CD4-positive, alpha-beta memory T cell (primary cell): ENCODE measurements at regions not wholly inside any gene's neighbourhood (a gene's known extent, or its start where the extent isn't known, plus 50 kb on each side); places are given as distances from the start of the nearest gene placed in this dataset.

Experiments used
- CTCF ChIA-PET: fragments of 350-600 bp; sonication (Branson Sonifier 250); formaldehyde crosslinking; loops from one replicate; lab custom pipeline; 2021; ENCODE audit warnings: inconsistent platforms; ENCODE audit not compliant: partially characterized antibody; lab: Charles Lee
- POLR2A ChIA-PET: fragments of 350-600 bp; sonication (Branson Sonifier 250); formaldehyde crosslinking; loops from one replicate; lab custom pipeline; 2021; ENCODE audit not compliant: partially characterized antibody; lab: Charles Lee
- DNase-seq, 5 donors: peaks; one replicate each; pipeline versions ENCODE4 v3.0.0 to v3.0.0-alpha.2; 2020 to 2022; ENCODE audit warnings: mixed read lengths in 1 of 5
- H3K27ac ChIP-seq: one replicate; pipeline ENCODE4 v1.7.0; 2013; ENCODE audit warnings: low read depth, low read length
- H3K27me3 ChIP-seq: 2 replicates; pipeline ENCODE4 v1.7.0; 2013; ENCODE audit warnings: mild to moderate bottlenecking, low read length, moderate library complexity; ENCODE audit not compliant: insufficient read depth
- H3K36me3 ChIP-seq: 2 replicates; pipeline ENCODE4 v1.7.0; 2013; ENCODE audit warnings: mild to moderate bottlenecking, low read length, moderate library complexity; ENCODE audit not compliant: insufficient read depth
- H3K4me1 ChIP-seq: 2 replicates; pipeline ENCODE4 v1.7.0; 2013; ENCODE audit warnings: mild to moderate bottlenecking, low read length, moderate library complexity; ENCODE audit not compliant: insufficient read depth
- H3K4me3 ChIP-seq, 2 donors: one replicate each; pipeline ENCODE4 v1.7.0; 2013; ENCODE audit warnings: low read length in 2 of 2, mild to moderate bottlenecking in 1 of 2
- H3K9me3 ChIP-seq, 2 donors: one replicate each; pipeline ENCODE4 v1.7.0; 2013; ENCODE audit warnings: low read length in 2 of 2, control low read depth in 1 of 2; ENCODE audit not compliant: control insufficient read depth in 1 of 2
- H3K27ac Mint-ChIP-seq, 7 donors: one replicate each; pipeline ENCODE4 v1.8.0; 2020 to 2021; ENCODE audit warnings: mixed read lengths in 7 of 7, mild to moderate bottlenecking in 6 of 7, inconsistent platforms in 3 of 7, moderate library complexity in 3 of 7
- H3K27me3 Mint-ChIP-seq, 2 donors: one replicate each; pipeline ENCODE4 v1.8.0; 2020 to 2021; ENCODE audit warnings: mixed read lengths in 2 of 2
- H3K36me3 Mint-ChIP-seq, 2 donors: one replicate each; pipeline ENCODE4 v1.8.0; 2020 to 2021; ENCODE audit warnings: mixed read lengths in 2 of 2, inconsistent platforms in 1 of 2, mild to moderate bottlenecking in 1 of 2
- H3K4me1 Mint-ChIP-seq, 4 donors: one replicate each; pipeline ENCODE4 v1.8.0; 2020 to 2021; ENCODE audit warnings: mixed read lengths in 4 of 4, mild to moderate bottlenecking in 1 of 4
- H3K4me3 Mint-ChIP-seq, 8 donors: one replicate each; pipeline ENCODE4 v1.8.0; 2020 to 2021; ENCODE audit warnings: mixed read lengths in 8 of 8, mild to moderate bottlenecking in 7 of 8, moderate library complexity in 6 of 8, inconsistent platforms in 3 of 8
- H3K9me3 Mint-ChIP-seq, 8 donors: one replicate each; pipeline ENCODE4 v1.8.0; 2020 to 2021; ENCODE audit warnings: mixed read lengths in 8 of 8, mild to moderate bottlenecking in 5 of 8, inconsistent platforms in 3 of 8, moderate library complexity in 1 of 8
- intact Hi-C: fragments of 100-400 bp; cut with micrococcal nuclease; formaldehyde crosslinking; loops from one replicate; pipeline ENCODE4 v1.15.1; 2023

GRCh38 chr18:60200558-60200957 is 172.0 kb downstream of the MC4R start:
- H3K27ac Mint-ChIP-seq = no peak overlapping the region
- ChIA-PET POLR2A (no interaction called here), CTCF (no interaction called here)

DNA sequence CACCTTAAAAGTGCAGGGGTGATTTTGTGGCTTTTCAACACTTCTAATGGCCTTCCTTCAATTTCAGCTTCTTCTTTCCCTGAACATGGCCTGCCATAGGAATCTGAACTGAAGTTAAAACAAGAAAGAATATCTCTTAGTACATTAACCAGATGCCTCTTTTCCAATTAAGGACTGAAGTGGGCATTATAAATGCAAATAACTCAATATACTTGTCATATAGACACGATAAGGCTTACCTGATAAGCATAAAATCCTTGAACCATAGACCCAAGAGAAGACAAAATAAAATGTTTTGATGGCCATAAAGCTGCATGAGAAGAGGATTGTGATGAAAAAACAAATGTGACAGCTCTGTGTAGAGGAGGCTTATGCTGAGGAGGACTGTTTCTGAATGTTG is 173.1 kb downstream of the MC4R start:
- intact Hi-C loops = no loop called here
- no peak for DNase-seq
- Mint-ChIP-seq H3K27ac (no peak overlapping the region), H3K36me3 (no peaks in the 10 kb centered on the region), H3K9me3 (peaks cover 0 to 3% (median 0%) of the 10 kb centered on the region in 8 donors), H3K4me3 (no peak overlapping the region), H3K4me1 (no peaks in the 10 kb centered on the region), H3K27me3 (peaks cover 0 to 2% of the 10 kb centered on the region in 2 donors)
- no peaks in the 10 kb centered on the region for H3K36me3 ChIP-seq
- H3K4me3 ChIP-seq = no peak overlapping the region
- H3K27me3 ChIP-seq = no peaks in the 10 kb centered on the region
- no peak overlapping the region for H3K27ac ChIP-seq
- no peaks in the 10 kb centered on the region for H3K9me3 ChIP-seq
- POLR2A ChIA-PET = no interaction called here
- CTCF ChIA-PET = no interaction called here
- H3K4me1 ChIP-seq = no peaks in the 10 kb centered on the region

More at GRCh38 chr18:60200558-60200957, 172.0 kb downstream of the MC4R start:
- peaks cover 0 to 3% (median 0%) of the 10 kb centered on the region in 8 donors for H3K9me3 Mint-ChIP-seq
- no peaks in the 10 kb centered on the region for H3K36me3 ChIP-seq
- no peak overlapping the region for H3K27ac ChIP-seq
- no peak overlapping the region for H3K4me3 Mint-ChIP-seq
- H3K27me3 Mint-ChIP-seq = peaks cover 0 to 2% of the 10 kb centered on the region in 2 donors
- no peaks in the 10 kb centered on the region for H3K27me3 ChIP-seq
- no peaks in the 10 kb centered on the region for H3K4me1 Mint-ChIP-seq
- no peaks in the 10 kb centered on the region for H3K9me3 ChIP-seq
- no peak for DNase-seq
- H3K4me1 ChIP-seq = no peaks in the 10 kb centered on the region
- no peak overlapping the region for H3K4me3 ChIP-seq
- intact Hi-C loops = no loop called here
- H3K36me3 Mint-ChIP-seq = no peaks in the 10 kb centered on the region

- H3K27me3 Mint-ChIP-seq = no peaks in the 10 kb centered on the region
- Histone ChIP-seq H3K4me3 (no peak overlapping the region), H3K9me3 (no peaks in the 10 kb centered on the region), H3K36me3 (no peaks in the 10 kb centered on the region), H3K27ac (no peak overlapping the region), H3K4me1 (no peaks in the 10 kb centered on the region), H3K27me3 (no peaks in the 10 kb centered on the region)
- no peak overlapping the region for H3K27ac Mint-ChIP-seq
- ChIA-PET CTCF (no interaction called here), POLR2A (no interaction called here)
- intact Hi-C loops = no loop called here
- H3K9me3 Mint-ChIP-seq = peaks cover 0 to 3% (median 0%) of the 10 kb centered on the region in 8 donors
- no peaks in the 10 kb centered on the region for H3K36me3 Mint-ChIP-seq
- H3K4me3 Mint-ChIP-seq = no peak overlapping the region
- DNase-seq = no peak
- H3K4me1 Mint-ChIP-seq = no peaks in the 10 kb centered on the region
These were observed 174.7 kb downstream of the MC4R start for GRCh38 chr18:60197671-60198462.

GRCh38 chr18:60196836-60197606 is 175.6 kb downstream of the MC4R start:
- Histone ChIP-seq H3K27me3 (no peaks in the 10 kb centered on the region), H3K36me3 (no peaks in the 10 kb centered on the region), H3K4me1 (no peaks in the 10 kb centered on the region), H3K9me3 (no peaks in the 10 kb centered on the region), H3K4me3 (no peak overlapping the region), H3K27ac (no peak overlapping the region)
- intact Hi-C loops = no loop called here
- POLR2A ChIA-PET = no interaction called here
- no peaks in the 10 kb centered on the region for H3K36me3 Mint-ChIP-seq
- no peak for DNase-seq
- H3K9me3 Mint-ChIP-seq = peaks cover 0 to 2% (median 0%) of the 10 kb centered on the region in 8 donors
- H3K27ac Mint-ChIP-seq = no peak overlapping the region
- H3K27me3 Mint-ChIP-seq = no peaks in the 10 kb centered on the region
- H3K4me1 Mint-ChIP-seq = no peaks in the 10 kb centered on the region
- H3K4me3 Mint-ChIP-seq = no peak overlapping the region
- CTCF ChIA-PET = interaction anchor here (1.0 kb wide), 1 partner anchor 208 kb away, joined by 3 read pairs; no protein-coding TSS in a partner anchor

DNA sequence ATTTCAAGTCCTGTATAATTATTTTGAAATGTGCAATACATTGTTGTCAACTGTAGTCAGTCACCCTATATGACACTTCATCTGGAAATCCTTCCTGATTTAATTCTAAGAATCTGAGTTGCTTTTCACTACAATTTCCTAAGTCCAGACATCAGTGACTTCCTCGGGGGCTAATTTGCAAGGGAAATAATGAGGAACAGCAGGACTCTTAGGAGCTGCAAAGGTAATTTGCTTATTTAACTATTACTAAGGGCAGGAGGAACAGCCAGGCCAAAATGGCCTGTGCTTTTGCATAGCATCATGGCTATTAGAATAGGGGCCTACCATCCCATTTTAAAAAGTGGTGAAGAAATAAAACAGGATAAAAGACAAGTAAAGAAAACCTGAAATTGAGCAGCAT is 178.8 kb downstream of the MC4R start:
- Mint-ChIP-seq H3K4me1 (no peaks in the 10 kb centered on the region), H3K27ac (no peak overlapping the region), H3K4me3 (no peak overlapping the region), H3K9me3 (peaks cover 0 to 3% (median 0%) of the 10 kb centered on the region in 8 donors), H3K27me3 (no peaks in the 10 kb centered on the region), H3K36me3 (no peaks in the 10 kb centered on the region)
- Histone ChIP-seq H3K4me3 (no peak overlapping the region), H3K9me3 (no peaks in the 10 kb centered on the region), H3K36me3 (no peaks in the 10 kb centered on the region), H3K4me1 (no peaks in the 10 kb centered on the region), H3K27ac (no peak overlapping the region), H3K27me3 (no peaks in the 10 kb centered on the region)
- CTCF ChIA-PET = no interaction called here
- intact Hi-C loops = no loop called here
- no peak for DNase-seq
- POLR2A ChIA-PET = no interaction called here

GRCh38 chr18:60191926-60192325 is 180.6 kb downstream of the MC4R start:
- no peak overlapping the region for H3K27ac Mint-ChIP-seq
- CTCF ChIA-PET = no interaction called here
- Histone ChIP-seq H3K36me3 (no peaks in the 10 kb centered on the region), H3K27ac (no peak overlapping the region), H3K9me3 (no peaks in the 10 kb centered on the region), H3K4me3 (no peak overlapping the region), H3K4me1 (no peaks in the 10 kb centered on the region), H3K27me3 (no peaks in the 10 kb centered on the region)
- no peaks in the 10 kb centered on the region for H3K27me3 Mint-ChIP-seq
- H3K36me3 Mint-ChIP-seq = no peaks in the 10 kb centered on the region
- peak overlapping the region in 1 of 8 donors; percentile 3 for H3K4me3 Mint-ChIP-seq
- H3K4me1 Mint-ChIP-seq = no peaks in the 10 kb centered on the region
- peaks cover 0 to 3% (median 0%) of the 10 kb centered on the region in 8 donors for H3K9me3 Mint-ChIP-seq
- POLR2A ChIA-PET = no interaction called here
- intact Hi-C loops = no loop called here
- no peak for DNase-seq

GRCh38 chr18:60189856-60190255 is 182.7 kb downstream of the MC4R start:
- Mint-ChIP-seq H3K36me3 (no peaks in the 10 kb centered on the region), H3K27me3 (no peaks in the 10 kb centered on the region), H3K4me3 (no peak overlapping the region), H3K4me1 (no peaks in the 10 kb centered on the region), H3K9me3 (peaks cover 0 to 4% (median 0%) of the 10 kb centered on the region in 8 donors), H3K27ac (no peak overlapping the region)
- no peaks in the 10 kb centered on the region for H3K4me1 ChIP-seq
- CTCF ChIA-PET = no interaction called here
- no peak for DNase-seq
- H3K4me3 ChIP-seq = no peak overlapping the region
- intact Hi-C loops = no loop called here
- H3K27ac ChIP-seq = no peak overlapping the region
- no peaks in the 10 kb centered on the region for H3K36me3 ChIP-seq
- no peaks in the 10 kb centered on the region for H3K27me3 ChIP-seq
- POLR2A ChIA-PET = no interaction called here
- no peaks in the 10 kb centered on the region for H3K9me3 ChIP-seq
